K562 (cell line): ENCODE measurements at regions not wholly inside any gene's neighbourhood (a gene's known extent, or its start where the extent isn't known, plus 50 kb on each side); places are given as distances from the start of the nearest gene placed in this dataset.

Source experiments
- ATAC-seq: fragments of 200-7000 bp; cut with Tn5 transposase; 3 replicates; pipeline ENCODE4 v1.9.1; 2020; ENCODE audit warnings: moderate library complexity
- BruUV-seq: library from RNA; stranded (reverse); fragments of 400-500 nt; replicated peaks from 2 replicates; lab custom pipeline; 2021; lab: Mats Ljungman, UMichigan
- CTCF ChIA-PET: fragments of 300-600 bp; formaldehyde crosslinking; extraction: SDS; loops from one replicate; lab custom pipeline; 2021; ENCODE audit warnings: low intra/inter-chr PET ratio; lab: Yijun Ruan, JAX
- POLR2A ChIA-PET: fragments of 300-600, 350-650 bp; sonication (Branson Sonifier 250); formaldehyde crosslinking; extraction: SDS; loops from one replicate; lab custom pipeline; 2021; ENCODE audit warnings: antibody characterized with exemption, inconsistent platforms; lab: Yijun Ruan, JAX
- DNase-seq, 4 experiments: peaks; one replicate each; pipeline versions ENCODE4 v3.0.0 to v3.0.0-alpha.2; 2011 to 2018; ENCODE audit warnings: low spot score in 3 of 4, mixed read lengths in 3 of 4; ENCODE audit errors: extremely low read depth in 1 of 4
- FAIRE-seq: peaks from 2 replicates; lab custom pipeline; 2011; peaks lifted over from hg19 to GRCh38; lab: Jason Lieb, UNC
- H2AFZ ChIP-seq: 2 replicates; pipeline ENCODE4 v1.6.0; 2011; ENCODE audit warnings: low read depth, low read length, control low read depth, inconsistent platforms
- H3K27ac ChIP-seq: fragments of 200-600 bp; 3 replicates; pipeline ENCODE4 v1.8.0; 2011; ENCODE audit warnings: low read depth, mild to moderate bottlenecking, control low read depth, inconsistent platforms, low read length, moderate library complexity, mixed read lengths; ENCODE audit errors: extremely low read depth
- H3K27me3 ChIP-seq, 2 experiments: fragments of 300-600 bp in 1 of 2; 2 replicates in 1 of 2; 3 replicates in 1 of 2; pipeline versions ENCODE4 v1.6.0 to v1.8.0; 2011; ENCODE audit warnings: inconsistent platforms in 2 of 2, low read length in 2 of 2, mild to moderate bottlenecking in 1 of 2, mixed read lengths in 1 of 2, moderate library complexity in 1 of 2; ENCODE audit not compliant: control insufficient read depth in 2 of 2, insufficient read depth in 2 of 2
- H3K36me3 ChIP-seq: fragments of 300-600 bp; 3 replicates; pipeline ENCODE4 v1.8.0; 2011; ENCODE audit warnings: mild to moderate bottlenecking, low read length, inconsistent platforms; ENCODE audit not compliant: control insufficient read depth, insufficient read depth
- H3K4me1 ChIP-seq, 2 experiments: fragments of 200-600 bp in 1 of 2; replicated peaks in 1 of 2; 2 replicates in 1 of 2; 3 replicates in 1 of 2; pipeline versions ENCODE4 v1.5.1 to v1.8.0; 2011; ENCODE audit warnings: inconsistent platforms in 2 of 2, low read length in 2 of 2, mild to moderate bottlenecking in 1 of 2, mixed read lengths in 1 of 2, moderate library complexity in 1 of 2; ENCODE audit not compliant: control insufficient read depth in 2 of 2, insufficient read depth in 2 of 2
- H3K4me2 ChIP-seq: 2 replicates; pipeline ENCODE4 v1.6.1; 2011; ENCODE audit warnings: low read length, control low read depth, inconsistent platforms, mixed read lengths; ENCODE audit not compliant: insufficient read depth
- H3K4me3 ChIP-seq: fragments of 200-600 bp; sonication (generic), shearing (Covaris generic); 2 replicates; pipeline ENCODE4 v1.5.1; 2016; ENCODE audit warnings: control low read depth, inconsistent platforms
- H3K79me2 ChIP-seq: fragments of 200-600 bp; 3 replicates; pipeline ENCODE4 v1.8.0; 2011; ENCODE audit warnings: low read length, inconsistent platforms; ENCODE audit not compliant: control insufficient read depth, insufficient read depth
- H3K9ac ChIP-seq, 2 experiments: 2 replicates each; pipeline versions ENCODE4 v1.6.0 to v1.6.1; 2011; ENCODE audit warnings: low read depth in 2 of 2, low read length in 2 of 2, control low read depth in 1 of 2, inconsistent platforms in 1 of 2, mild to moderate bottlenecking in 1 of 2, mixed read lengths in 1 of 2; ENCODE audit not compliant: insufficient read depth in 1 of 2
- H3K9me1 ChIP-seq: one replicate; pipeline ENCODE4 v1.6.0; 2011; ENCODE audit warnings: inconsistent platforms, mild to moderate bottlenecking, low read length, moderate library complexity; ENCODE audit not compliant: control insufficient read depth, insufficient read depth
- H3K9me3 ChIP-seq: replicated peaks from 2 replicates; pipeline ENCODE4 v1.5.1; 2011; ENCODE audit warnings: low read depth, low read length, inconsistent platforms; ENCODE audit not compliant: control insufficient read depth, insufficient read depth
- H4K20me1 ChIP-seq: replicated peaks from 2 replicates; pipeline ENCODE4 v1.6.1; 2011; ENCODE audit warnings: low read length, inconsistent platforms, mixed read lengths; ENCODE audit not compliant: control insufficient read depth, insufficient read depth
- CBFA2T3 ChIP-seq: fragments of 450-650 bp; IDR thresholded peaks from 2 replicates; pipeline ENCODE4 v1.6.1; 2017
- CREB5 ChIP-seq: fragments of 250-450 bp; sonication (Bioruptor Pico); IDR thresholded peaks from 2 replicates; pipeline ENCODE4 v1.5.0; 2020; ENCODE audit warnings: mild to moderate bottlenecking
- NCOA2 ChIP-seq, 2 experiments: fragments of 450-650 bp; IDR thresholded peaks; 2 replicates each; pipeline ENCODE4 v1.6.1; 2018; ENCODE audit warnings: mild to moderate bottlenecking in 2 of 2, moderate library complexity in 1 of 2; ENCODE audit not compliant: partially characterized antibody in 2 of 2
- RFX7 ChIP-seq: fragments of 250-450 bp; sonication (Bioruptor Pico); IDR thresholded peaks from 2 replicates; pipeline ENCODE4 v1.5.1; 2021; ENCODE audit warnings: mild to moderate bottlenecking
- ZNF165 ChIP-seq: fragments of 250-450 bp; sonication (Bioruptor Pico); IDR thresholded peaks from 2 replicates; pipeline ENCODE4 v1.4.0; 2020; ENCODE audit warnings: borderline replicate concordance
- ZNF212 ChIP-seq: fragments of 450-650 bp; formaldehyde crosslinking; IDR thresholded peaks from 2 replicates; pipeline ENCODE4 v1.4.0; 2020; ENCODE audit warnings: mild to moderate bottlenecking
- WGBS: fragments of 100-300 bp; shearing (Covaris generic); methylation state at CpG from one replicate; pipeline ENCODE4 v1.1.6; 2016; ENCODE audit warnings: low coverage, mixed read lengths; ENCODE audit not compliant: insufficient coverage; ENCODE audit errors: missing lambda C conversion rate; 5-methylcytosine and 5-hydroxymethylcytosine counted together
- in situ Hi-C: fragments of 300-500 bp; cut with MboI; formaldehyde crosslinking; loops from 4 replicates; pipeline ENCODE4 v1.15.0; 2018; ENCODE audit warnings: inconsistent platforms, mixed read lengths
- intact Hi-C: fragments of 100-400 bp; cut with micrococcal nuclease; formaldehyde crosslinking; loops from 2 replicates; pipeline ENCODE4 v1.14.2; 2022

DNA sequence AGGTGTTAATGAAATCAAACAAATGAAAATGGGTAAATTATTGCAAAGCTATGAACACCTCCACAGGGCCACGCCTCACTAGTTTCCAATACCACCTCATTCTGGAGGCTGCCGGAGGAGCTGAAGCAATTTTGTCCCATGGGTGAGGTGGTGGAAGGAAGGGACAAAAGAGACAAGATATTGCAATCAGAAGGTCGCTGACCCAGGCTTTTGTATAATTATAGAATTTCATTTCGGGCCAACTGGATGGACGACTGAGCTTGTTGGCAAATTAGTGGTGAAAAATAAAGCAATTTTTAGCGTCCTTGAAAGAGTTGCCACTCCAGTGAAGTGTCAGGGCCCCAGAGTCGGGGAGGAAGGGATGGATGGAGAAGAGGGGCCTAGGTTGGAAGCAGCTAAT, 147.9 kb downstream of the CYLD start:
- no peak for FAIRE-seq
- ATAC-seq, result no peak
- intact Hi-C loops, result no loop called here
- no TSS peak for BruUV-seq
- H2AFZ ChIP-seq, result no peak overlapping the region
- H3K4me3 ChIP-seq, result no peak overlapping the region
- no peaks in the 10 kb centered on the region for H4K20me1 ChIP-seq
- H3K27me3 ChIP-seq, result no peaks in the 10 kb centered on the region; a peak in 2 of 5 replicates
- H3K4me2 ChIP-seq, result no peak overlapping the region
- no peak overlapping the region for H3K9ac ChIP-seq
- ChIA-PET POLR2A (interaction anchor here (0.5 kb wide), 1 partner anchor 25 kb away, joined by 3 read pairs; no protein-coding TSS in a partner anchor), CTCF (no interaction called here)
- in situ Hi-C loops, result no loop called here
- WGBS, result 2% methylated on average over 7 of the region's 7 CpGs
- TF ChIP-seq ZNF212 (CRISPR knock-in tag) (no peak), CREB5 (CRISPR knock-in tag) (no peak), NCOA2 (IDR thresholded peaks at IDR 0.05; ENCODE audit: partially characterized antibody in 2 of 2) (no peak), RFX7 (CRISPR knock-in tag) (no peak), CBFA2T3 (no peak), ZNF165 (CRISPR knock-in tag) (no peak)
- no peak overlapping the region for H3K27ac ChIP-seq
- no peaks in the 10 kb centered on the region for H3K9me1 ChIP-seq
- DNase-seq, result no peak
- H3K9me3 ChIP-seq, result no peaks in the 10 kb centered on the region
- H3K36me3 ChIP-seq, result no peaks in the 10 kb centered on the region
- no peaks in the 10 kb centered on the region for H3K79me2 ChIP-seq
- H3K4me1 ChIP-seq, result no peaks in the 10 kb centered on the region
